ENCODE measurements at regions not wholly inside any gene's neighbourhood (a gene's known extent, or its start where the extent isn't known, plus 50 kb on each side); places are given as distances from the start of the nearest gene placed in this dataset.

GRCh38 chr4:23734000-23734399 is 155.8 kb downstream of the PPARGC1A start:
- intact Hi-C loops (cut with DNase I, micrococcal nuclease), result no loop called here
- ChIA-PET POLR2A (no interaction called here), CTCF (no interaction called here)
- Histone ChIP-seq H3K36me3 (ENCODE audit: insufficient read depth, low read length) (no peaks in the 10 kb centered on the region), H3K27me3 (ENCODE audit: control insufficient read depth in 1 of 2, insufficient read depth in 2 of 2, low read length in 2 of 2) (no peaks in the 10 kb centered on the region), H3K4me3 (ENCODE audit: low read length) (no peak overlapping the region), H3K4me1 (ENCODE audit: insufficient read depth, low read length) (no peaks in the 10 kb centered on the region), H3K9me3 (ENCODE audit: control insufficient read depth in 1 of 2, insufficient read depth in 1 of 2, low read length in 2 of 2) (no peaks in the 10 kb centered on the region), H3K27ac (ENCODE audit: low read depth in 1 of 2, low read length in 2 of 2) (no peak overlapping the region)
- no peak overlapping the region for H3K27ac Mint-ChIP-seq
- H3K4me1 Mint-ChIP-seq (ENCODE audit: low read depth), result no peaks in the 10 kb centered on the region
- ATAC-seq (ENCODE audit: poor library complexity) (no peak), DNase-seq (no peak)
- no peaks in the 10 kb centered on the region for H3K27me3 Mint-ChIP-seq
- no peak overlapping the region for H3K4me3 Mint-ChIP-seq
- H3K9me3 Mint-ChIP-seq, result no peaks in the 10 kb centered on the region
- no peaks in the 10 kb centered on the region for H3K36me3 Mint-ChIP-seq (ENCODE audit: low read depth)
- no peak for TF ChIP-seq CTCF (IDR thresholded peaks at IDR 0.05)

GRCh38 chr4:23733476-23733875 is 156.4 kb downstream of the PPARGC1A start:
- ATAC-seq (ENCODE audit: poor library complexity), result no peak
- CTCF ChIA-PET, result no interaction called here
- POLR2A ChIA-PET, result no interaction called here

GRCh38 chr4:23730998-23731397 is 158.8 kb downstream of the PPARGC1A start:
- H3K4me3 Mint-ChIP-seq, result no peak overlapping the region
- no peak for ATAC-seq (ENCODE audit: poor library complexity)

More at GRCh38 chr4:23733476-23733875, 156.4 kb downstream of the PPARGC1A start:
- Mint-ChIP-seq H3K4me3 (no peak overlapping the region), H3K9me3 (no peaks in the 10 kb centered on the region), H3K27ac (no peak overlapping the region), H3K4me1 (ENCODE audit: low read depth) (no peaks in the 10 kb centered on the region), H3K36me3 (ENCODE audit: low read depth) (no peaks in the 10 kb centered on the region), H3K27me3 (no peaks in the 10 kb centered on the region)
- intact Hi-C loops (cut with DNase I, micrococcal nuclease), result no loop called here
- no peaks in the 10 kb centered on the region for H3K27me3 ChIP-seq (ENCODE audit: control insufficient read depth in 1 of 2, insufficient read depth in 2 of 2, low read length in 2 of 2)
- H3K27ac ChIP-seq (ENCODE audit: low read depth in 1 of 2, low read length in 2 of 2), result no peak overlapping the region
- no peak for DNase-seq
- no peaks in the 10 kb centered on the region for H3K4me1 ChIP-seq (ENCODE audit: insufficient read depth, low read length)
- no peak for TF ChIP-seq CTCF (IDR thresholded peaks at IDR 0.05)
- H3K9me3 ChIP-seq (ENCODE audit: control insufficient read depth in 1 of 2, insufficient read depth in 1 of 2, low read length in 2 of 2), result no peaks in the 10 kb centered on the region
- H3K4me3 ChIP-seq (ENCODE audit: low read length), result no peak overlapping the region
- no peaks in the 10 kb centered on the region for H3K36me3 ChIP-seq (ENCODE audit: insufficient read depth, low read length)

More at GRCh38 chr4:23730998-23731397, 158.8 kb downstream of the PPARGC1A start:
- no peaks in the 10 kb centered on the region for H3K9me3 ChIP-seq (ENCODE audit: control insufficient read depth in 1 of 2, insufficient read depth in 1 of 2, low read length in 2 of 2)
- H3K4me3 ChIP-seq (ENCODE audit: low read length), result no peak overlapping the region
- intact Hi-C loops (cut with DNase I, micrococcal nuclease), result no loop called here
- Mint-ChIP-seq H3K27ac (no peak overlapping the region), H3K9me3 (no peaks in the 10 kb centered on the region), H3K36me3 (ENCODE audit: low read depth) (no peaks in the 10 kb centered on the region), H3K27me3 (no peaks in the 10 kb centered on the region), H3K4me1 (ENCODE audit: low read depth) (no peaks in the 10 kb centered on the region)
- no peak for DNase-seq
- no peaks in the 10 kb centered on the region for H3K27me3 ChIP-seq (ENCODE audit: control insufficient read depth in 1 of 2, insufficient read depth in 2 of 2, low read length in 2 of 2)
- no peaks in the 10 kb centered on the region for H3K36me3 ChIP-seq (ENCODE audit: insufficient read depth, low read length)
- CTCF ChIA-PET, result no interaction called here
- no peak for TF ChIP-seq CTCF (IDR thresholded peaks at IDR 0.05)
- POLR2A ChIA-PET, result no interaction called here
- H3K4me1 ChIP-seq (ENCODE audit: insufficient read depth, low read length), result no peaks in the 10 kb centered on the region
- H3K27ac ChIP-seq (ENCODE audit: low read depth in 1 of 2, low read length in 2 of 2), result no peak overlapping the region

All from CD4-positive, alpha-beta T cell (primary cell).